ENCODE measurements at regions not wholly inside any gene's neighbourhood (a gene's known extent, or its start where the extent isn't known, plus 50 kb on each side); places are given as distances from the start of the nearest gene placed in this dataset.
"Not testable (repeated sequence)": the region's sequence is repeated elsewhere in the genome, so short reads cannot be mapped to it uniquely, and the experiment has no call there.

- TF ChIP-seq CTCF, POLR2AphosphoS5, POLR2A, EP300 (IDR thresholded peaks at IDR 0.05): not testable (repeated sequence)
These were observed 130.3 kb downstream of the POTEG start for GRCh38 chr14:19303844-19304243.

All from sigmoid colon (tissue), 4 donors.